H1 (cell line): ENCODE measurements at regions not wholly inside any gene's neighbourhood (a gene's known extent, or its start where the extent isn't known, plus 50 kb on each side); places are given as distances from the start of the nearest gene placed in this dataset.

Experiments used
- BRCA1 ChIP-seq: IDR thresholded peaks from 2 replicates; pipeline ENCODE4 v1.6.1; 2012; ENCODE audit warnings: low read depth, low read length, improper control_type of control experiment
- JUN ChIP-seq: IDR thresholded peaks from 2 replicates; pipeline ENCODE4 v1.6.1; 2011; ENCODE audit warnings: low read depth, mild to moderate bottlenecking, improper control_type of control experiment, low read length
- KDM5A ChIP-seq: fragments of 200-600 bp; IDR thresholded peaks from 2 replicates; pipeline ENCODE4 v1.7.1; 2012; ENCODE audit warnings: mild to moderate bottlenecking, low read length, inconsistent platforms, mixed read lengths
- NRF1 ChIP-seq: IDR thresholded peaks from 2 replicates; pipeline ENCODE4 v1.6.1; 2011; ENCODE audit warnings: mild to moderate bottlenecking, low read depth, low read length, improper control_type of control experiment
- RAD21 ChIP-seq, 2 experiments: IDR thresholded peaks in 1 of 2; conservative IDR thresholded peaks in 1 of 2; 2 replicates each; pipeline ENCODE4 v1.6.1; 2011; ENCODE audit warnings: low read depth in 2 of 2, low read length in 2 of 2, improper control_type of control experiment in 1 of 2, inconsistent platforms in 1 of 2, mild to moderate bottlenecking in 1 of 2, moderate library complexity in 1 of 2
- SP4 ChIP-seq: IDR thresholded peaks from 2 replicates; pipeline ENCODE4 v1.6.1; 2012; ENCODE audit warnings: low read length, inconsistent platforms
- SUZ12 ChIP-seq: fragments of 200-600 bp; sonication (generic); IDR thresholded peaks from 2 replicates; pipeline ENCODE4 v1.6.1; 2012; ENCODE audit warnings: mild to moderate bottlenecking, inconsistent platforms, low read length, moderate library complexity, mixed read lengths
- TAF1 ChIP-seq: IDR thresholded peaks from 2 replicates; pipeline ENCODE4 v1.6.1; 2011; ENCODE audit warnings: mild to moderate bottlenecking, low read depth, low read length
- YY1 ChIP-seq: IDR thresholded peaks from 2 replicates; pipeline ENCODE4 v1.6.1; 2011; ENCODE audit warnings: low read depth, mild to moderate bottlenecking, low read length
- TF ChIP-seq, protein P1 (sequence below): fragments of 300-600 bp; sonication (generic); IDR thresholded peaks from 2 replicates; pipeline ENCODE4 v1.7.1; 2012; ENCODE audit warnings: low read length, moderate library complexity, mild to moderate bottlenecking, inconsistent platforms; ENCODE audit not compliant: insufficient replicate concordance

DNA sequence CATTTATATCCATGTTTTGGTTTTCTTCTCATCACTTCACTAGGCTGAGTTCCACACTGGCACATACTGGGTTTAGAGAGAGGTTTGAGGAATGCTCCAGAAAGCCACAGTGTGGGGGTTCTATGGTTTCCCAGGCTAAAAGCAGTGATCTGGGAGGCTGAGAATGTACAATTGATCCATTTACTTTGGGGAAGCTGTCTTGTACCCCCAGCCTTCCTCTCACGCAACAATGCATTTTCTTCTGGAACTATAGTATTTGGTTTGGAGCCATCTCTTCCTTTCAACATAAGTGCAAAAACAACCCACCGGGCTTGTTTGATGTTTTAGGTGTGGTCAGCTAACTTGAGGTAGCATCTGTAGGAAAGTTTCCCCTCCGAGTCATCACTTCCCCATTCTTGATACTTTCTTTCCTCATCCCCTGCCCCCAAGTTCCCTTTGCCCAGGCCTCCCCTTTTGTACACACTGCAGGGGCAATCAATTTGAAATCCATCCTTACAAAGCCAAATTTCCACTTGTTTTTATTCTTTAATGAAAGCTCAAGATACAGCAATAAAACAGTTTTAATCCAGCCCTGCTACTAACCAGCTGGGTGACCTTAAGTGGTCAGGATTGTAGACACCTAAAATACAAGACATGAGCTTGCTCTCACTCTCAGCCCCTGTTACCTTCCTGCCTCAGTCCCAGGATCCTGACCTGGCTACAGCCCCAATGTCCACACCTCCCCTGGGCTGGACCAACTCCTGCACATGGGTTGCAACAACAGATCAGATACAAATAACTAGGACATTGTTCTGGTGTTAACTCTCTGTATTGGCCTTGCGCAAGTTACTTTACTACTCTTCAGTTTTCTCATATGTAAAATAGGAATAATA, 109.2 kb downstream of the FHDC1 start (continued):
- TF ChIP-seq, protein P1, sequence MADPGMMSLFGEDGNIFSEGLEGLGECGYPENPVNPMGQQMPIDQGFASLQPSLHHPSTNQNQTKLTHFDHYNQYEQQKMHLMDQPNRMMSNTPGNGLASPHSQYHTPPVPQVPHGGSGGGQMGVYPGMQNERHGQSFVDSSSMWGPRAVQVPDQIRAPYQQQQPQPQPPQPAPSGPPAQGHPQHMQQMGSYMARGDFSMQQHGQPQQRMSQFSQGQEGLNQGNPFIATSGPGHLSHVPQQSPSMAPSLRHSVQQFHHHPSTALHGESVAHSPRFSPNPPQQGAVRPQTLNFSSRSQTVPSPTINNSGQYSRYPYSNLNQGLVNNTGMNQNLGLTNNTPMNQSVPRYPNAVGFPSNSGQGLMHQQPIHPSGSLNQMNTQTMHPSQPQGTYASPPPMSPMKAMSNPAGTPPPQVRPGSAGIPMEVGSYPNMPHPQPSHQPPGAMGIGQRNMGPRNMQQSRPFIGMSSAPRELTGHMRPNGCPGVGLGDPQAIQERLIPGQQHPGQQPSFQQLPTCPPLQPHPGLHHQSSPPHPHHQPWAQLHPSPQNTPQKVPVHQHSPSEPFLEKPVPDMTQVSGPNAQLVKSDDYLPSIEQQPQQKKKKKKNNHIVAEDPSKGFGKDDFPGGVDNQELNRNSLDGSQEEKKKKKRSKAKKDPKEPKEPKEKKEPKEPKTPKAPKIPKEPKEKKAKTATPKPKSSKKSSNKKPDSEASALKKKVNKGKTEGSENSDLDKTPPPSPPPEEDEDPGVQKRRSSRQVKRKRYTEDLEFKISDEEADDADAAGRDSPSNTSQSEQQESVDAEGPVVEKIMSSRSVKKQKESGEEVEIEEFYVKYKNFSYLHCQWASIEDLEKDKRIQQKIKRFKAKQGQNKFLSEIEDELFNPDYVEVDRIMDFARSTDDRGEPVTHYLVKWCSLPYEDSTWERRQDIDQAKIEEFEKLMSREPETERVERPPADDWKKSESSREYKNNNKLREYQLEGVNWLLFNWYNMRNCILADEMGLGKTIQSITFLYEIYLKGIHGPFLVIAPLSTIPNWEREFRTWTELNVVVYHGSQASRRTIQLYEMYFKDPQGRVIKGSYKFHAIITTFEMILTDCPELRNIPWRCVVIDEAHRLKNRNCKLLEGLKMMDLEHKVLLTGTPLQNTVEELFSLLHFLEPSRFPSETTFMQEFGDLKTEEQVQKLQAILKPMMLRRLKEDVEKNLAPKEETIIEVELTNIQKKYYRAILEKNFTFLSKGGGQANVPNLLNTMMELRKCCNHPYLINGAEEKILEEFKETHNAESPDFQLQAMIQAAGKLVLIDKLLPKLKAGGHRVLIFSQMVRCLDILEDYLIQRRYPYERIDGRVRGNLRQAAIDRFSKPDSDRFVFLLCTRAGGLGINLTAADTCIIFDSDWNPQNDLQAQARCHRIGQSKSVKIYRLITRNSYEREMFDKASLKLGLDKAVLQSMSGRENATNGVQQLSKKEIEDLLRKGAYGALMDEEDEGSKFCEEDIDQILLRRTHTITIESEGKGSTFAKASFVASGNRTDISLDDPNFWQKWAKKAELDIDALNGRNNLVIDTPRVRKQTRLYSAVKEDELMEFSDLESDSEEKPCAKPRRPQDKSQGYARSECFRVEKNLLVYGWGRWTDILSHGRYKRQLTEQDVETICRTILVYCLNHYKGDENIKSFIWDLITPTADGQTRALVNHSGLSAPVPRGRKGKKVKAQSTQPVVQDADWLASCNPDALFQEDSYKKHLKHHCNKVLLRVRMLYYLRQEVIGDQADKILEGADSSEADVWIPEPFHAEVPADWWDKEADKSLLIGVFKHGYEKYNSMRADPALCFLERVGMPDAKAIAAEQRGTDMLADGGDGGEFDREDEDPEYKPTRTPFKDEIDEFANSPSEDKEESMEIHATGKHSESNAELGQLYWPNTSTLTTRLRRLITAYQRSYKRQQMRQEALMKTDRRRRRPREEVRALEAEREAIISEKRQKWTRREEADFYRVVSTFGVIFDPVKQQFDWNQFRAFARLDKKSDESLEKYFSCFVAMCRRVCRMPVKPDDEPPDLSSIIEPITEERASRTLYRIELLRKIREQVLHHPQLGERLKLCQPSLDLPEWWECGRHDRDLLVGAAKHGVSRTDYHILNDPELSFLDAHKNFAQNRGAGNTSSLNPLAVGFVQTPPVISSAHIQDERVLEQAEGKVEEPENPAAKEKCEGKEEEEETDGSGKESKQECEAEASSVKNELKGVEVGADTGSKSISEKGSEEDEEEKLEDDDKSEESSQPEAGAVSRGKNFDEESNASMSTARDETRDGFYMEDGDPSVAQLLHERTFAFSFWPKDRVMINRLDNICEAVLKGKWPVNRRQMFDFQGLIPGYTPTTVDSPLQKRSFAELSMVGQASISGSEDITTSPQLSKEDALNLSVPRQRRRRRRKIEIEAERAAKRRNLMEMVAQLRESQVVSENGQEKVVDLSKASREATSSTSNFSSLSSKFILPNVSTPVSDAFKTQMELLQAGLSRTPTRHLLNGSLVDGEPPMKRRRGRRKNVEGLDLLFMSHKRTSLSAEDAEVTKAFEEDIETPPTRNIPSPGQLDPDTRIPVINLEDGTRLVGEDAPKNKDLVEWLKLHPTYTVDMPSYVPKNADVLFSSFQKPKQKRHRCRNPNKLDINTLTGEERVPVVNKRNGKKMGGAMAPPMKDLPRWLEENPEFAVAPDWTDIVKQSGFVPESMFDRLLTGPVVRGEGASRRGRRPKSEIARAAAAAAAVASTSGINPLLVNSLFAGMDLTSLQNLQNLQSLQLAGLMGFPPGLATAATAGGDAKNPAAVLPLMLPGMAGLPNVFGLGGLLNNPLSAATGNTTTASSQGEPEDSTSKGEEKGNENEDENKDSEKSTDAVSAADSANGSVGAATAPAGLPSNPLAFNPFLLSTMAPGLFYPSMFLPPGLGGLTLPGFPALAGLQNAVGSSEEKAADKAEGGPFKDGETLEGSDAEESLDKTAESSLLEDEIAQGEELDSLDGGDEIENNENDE: no peak
- TF ChIP-seq NRF1: no peak
- no peak for TF ChIP-seq BRCA1
- TF ChIP-seq TAF1: no peak
- TF ChIP-seq SP4: no peak
- TF ChIP-seq KDM5A: no peak
- no peak for TF ChIP-seq RAD21 (IDR thresholded peaks at IDR 0.05 in 1 of 2, conservative IDR thresholded peaks at IDR 0.05 in 1 of 2; ENCODE audit: low read depth in 2 of 2, low read length in 2 of 2)
- no peak for TF ChIP-seq JUN
- TF ChIP-seq YY1: no peak
- TF ChIP-seq SUZ12: no peak
